Brain microvascular endothelial cell (primary cell): ENCODE measurements at regions not wholly inside any gene's neighbourhood (a gene's known extent, or its start where the extent isn't known, plus 50 kb on each side); places are given as distances from the start of the nearest gene placed in this dataset.
A peak's percentile ranks its signal among the peaks of the same experiment; 100 is the strongest.
"Not testable (repeated sequence)": the region's sequence is repeated elsewhere in the genome, so short reads cannot be mapped to it uniquely, and the experiment has no call there.

Experiments
- DNase-seq: peaks from one replicate; pipeline ENCODE4 v3.0.0-alpha.2; 2020
- H3K27ac ChIP-seq: fragments of 250-450 bp; sonication (Bioruptor Pico); 2 replicates; pipeline ENCODE4 v1.5.1; 2020; ENCODE audit warnings: mild to moderate bottlenecking, moderate library complexity
- H3K27me3 ChIP-seq: fragments of 250-450 bp; sonication (Bioruptor Pico); replicated peaks from 2 replicates; pipeline ENCODE4 v1.5.1; 2020; ENCODE audit warnings: mild to moderate bottlenecking
- H3K36me3 ChIP-seq: fragments of 250-450 bp; sonication (Bioruptor Pico); replicated peaks from 2 replicates; pipeline ENCODE4 v1.5.1; 2020; ENCODE audit warnings: mild to moderate bottlenecking
- H3K4me3 ChIP-seq: 2 replicates; pipeline ENCODE4 v1.5.1; 2011; ENCODE audit warnings: low read depth, mild to moderate bottlenecking, control low read depth, low read length, moderate library complexity
- in situ Hi-C: cut with HindIII; loops from 2 replicates; pipeline ENCODE4 v1.10.0; 2017; ENCODE audit warnings: low sequenced_read_pairs, low pct_ligation_motif_present
- TF ChIP-seq, protein P1 (sequence below): IDR thresholded peaks from 2 replicates; pipeline ENCODE4 v1.5.1; 2011; ENCODE audit warnings: low read depth, mild to moderate bottlenecking, moderate library complexity, low read length, control low read depth, inconsistent platforms; ENCODE audit errors: missing control alignments

DNA sequence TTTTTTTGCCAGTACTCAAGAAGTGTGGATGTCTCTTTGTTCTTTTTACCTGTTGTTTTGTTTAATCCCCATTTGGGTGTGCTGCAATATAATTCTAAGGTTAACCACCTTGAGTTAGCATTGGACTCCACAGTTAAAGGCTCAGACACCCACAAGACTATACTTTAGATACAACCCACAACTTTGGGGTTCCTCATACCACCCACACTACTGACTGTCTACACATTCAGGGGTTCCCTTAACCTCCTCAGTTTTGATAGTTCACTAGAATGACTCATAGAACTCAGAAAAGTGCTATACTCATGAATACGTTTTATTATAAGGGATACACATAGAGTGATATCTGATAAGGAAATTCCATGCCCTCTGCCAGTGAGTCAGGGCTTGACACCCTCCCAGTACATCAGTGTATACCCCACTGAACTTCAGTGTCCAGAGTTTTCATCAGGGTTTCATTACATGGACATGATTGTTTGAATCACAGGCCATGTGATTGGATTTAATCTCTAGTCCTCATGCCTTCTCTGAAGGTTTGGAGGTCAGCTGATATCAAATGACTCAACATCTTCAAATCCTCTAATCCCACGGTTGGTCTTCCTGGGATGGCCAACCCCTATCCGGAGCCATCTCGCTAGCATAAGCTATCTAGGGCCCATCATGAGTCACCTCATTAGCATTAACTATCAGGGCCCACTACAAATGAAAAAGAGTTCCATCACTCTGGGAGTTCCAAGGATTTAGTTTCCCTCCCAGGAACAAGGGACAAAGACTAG, 357.7 kb upstream of the EMCN start:
- in situ Hi-C loops: no loop called here
- H3K36me3 ChIP-seq: no peaks in the 10 kb centered on the region

DNA sequence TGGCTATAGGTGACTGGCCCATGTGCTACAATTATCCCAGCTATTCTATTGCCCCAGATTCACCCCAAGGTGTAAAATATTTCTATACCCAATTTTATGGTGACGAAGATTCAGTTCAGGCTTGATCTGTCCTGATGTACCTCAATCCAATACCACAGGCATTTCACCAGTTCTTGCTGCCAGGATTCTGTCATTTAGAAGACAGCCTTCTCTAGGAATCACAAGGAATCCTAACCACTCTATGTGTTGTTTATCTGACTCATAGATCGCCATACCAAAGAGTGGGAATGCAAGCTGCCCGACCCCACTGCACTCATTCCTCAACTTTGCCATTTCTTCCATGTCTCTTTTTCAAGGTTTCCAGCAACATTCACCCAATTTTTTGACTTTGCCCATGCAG, 355.0 kb upstream of the EMCN start:
- no peaks in the 10 kb centered on the region for H3K27me3 ChIP-seq
- peak; percentile 19 for DNase-seq
- in situ Hi-C loops: no loop called here
- no peaks in the 10 kb centered on the region for H3K36me3 ChIP-seq
- TF ChIP-seq, protein P1, sequence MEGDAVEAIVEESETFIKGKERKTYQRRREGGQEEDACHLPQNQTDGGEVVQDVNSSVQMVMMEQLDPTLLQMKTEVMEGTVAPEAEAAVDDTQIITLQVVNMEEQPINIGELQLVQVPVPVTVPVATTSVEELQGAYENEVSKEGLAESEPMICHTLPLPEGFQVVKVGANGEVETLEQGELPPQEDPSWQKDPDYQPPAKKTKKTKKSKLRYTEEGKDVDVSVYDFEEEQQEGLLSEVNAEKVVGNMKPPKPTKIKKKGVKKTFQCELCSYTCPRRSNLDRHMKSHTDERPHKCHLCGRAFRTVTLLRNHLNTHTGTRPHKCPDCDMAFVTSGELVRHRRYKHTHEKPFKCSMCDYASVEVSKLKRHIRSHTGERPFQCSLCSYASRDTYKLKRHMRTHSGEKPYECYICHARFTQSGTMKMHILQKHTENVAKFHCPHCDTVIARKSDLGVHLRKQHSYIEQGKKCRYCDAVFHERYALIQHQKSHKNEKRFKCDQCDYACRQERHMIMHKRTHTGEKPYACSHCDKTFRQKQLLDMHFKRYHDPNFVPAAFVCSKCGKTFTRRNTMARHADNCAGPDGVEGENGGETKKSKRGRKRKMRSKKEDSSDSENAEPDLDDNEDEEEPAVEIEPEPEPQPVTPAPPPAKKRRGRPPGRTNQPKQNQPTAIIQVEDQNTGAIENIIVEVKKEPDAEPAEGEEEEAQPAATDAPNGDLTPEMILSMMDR: no peak
- no peak overlapping the region for H3K4me3 ChIP-seq
- no peak overlapping the region for H3K27ac ChIP-seq

More for the DNA sequence above, 357.7 kb upstream of the EMCN start:
- H3K27ac ChIP-seq: no peak overlapping the region
- DNase-seq: no peak
- H3K4me3 ChIP-seq: no peak overlapping the region
- no peaks in the 10 kb centered on the region for H3K27me3 ChIP-seq
- TF ChIP-seq, protein P1: no peak

DNA sequence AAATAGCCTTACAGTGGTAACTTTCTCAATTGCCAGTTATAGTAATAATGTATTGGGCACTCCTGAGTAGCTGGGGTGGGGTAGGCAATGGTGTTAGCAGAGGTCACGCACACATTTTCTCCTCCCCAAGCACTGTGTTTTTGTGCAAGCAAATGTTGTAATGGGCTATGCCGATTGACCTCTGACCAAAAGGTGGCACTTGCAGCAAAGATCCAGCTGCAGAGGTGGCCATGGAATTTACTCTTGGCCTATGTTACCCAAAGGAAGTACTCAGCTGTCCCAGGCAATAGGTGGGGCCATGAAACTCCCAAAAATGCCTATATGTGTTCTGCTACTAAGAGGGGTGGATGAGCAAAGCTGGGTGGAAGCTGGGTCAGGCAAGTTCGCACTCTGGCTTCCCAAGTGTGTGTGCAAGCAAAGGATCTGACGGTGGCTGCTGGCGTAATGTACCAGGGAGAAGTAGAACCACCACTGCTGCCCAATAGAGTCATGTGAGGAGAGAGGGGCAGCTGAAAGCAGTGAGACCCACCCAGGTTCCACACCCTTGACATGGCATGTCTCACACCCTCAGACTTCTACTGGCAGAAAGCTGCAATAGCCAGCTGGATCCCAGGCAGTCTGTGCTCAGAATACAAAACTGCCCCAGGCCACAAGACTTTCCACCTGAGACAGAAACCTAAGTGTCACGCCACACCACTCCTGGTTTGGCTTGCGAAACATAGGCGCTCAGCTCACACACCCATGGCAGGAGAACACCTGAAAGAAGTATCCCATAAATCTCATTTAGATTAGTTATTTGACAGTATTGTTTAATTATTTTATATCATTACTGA, 353.3 kb upstream of the EMCN start:
- no peaks in the 10 kb centered on the region for H3K36me3 ChIP-seq
- H3K27ac ChIP-seq: no peak overlapping the region
- no peak overlapping the region for H3K4me3 ChIP-seq
- in situ Hi-C loops: no loop called here
- no peaks in the 10 kb centered on the region for H3K27me3 ChIP-seq
- TF ChIP-seq, protein P1: no peak
- no peak for DNase-seq

DNA sequence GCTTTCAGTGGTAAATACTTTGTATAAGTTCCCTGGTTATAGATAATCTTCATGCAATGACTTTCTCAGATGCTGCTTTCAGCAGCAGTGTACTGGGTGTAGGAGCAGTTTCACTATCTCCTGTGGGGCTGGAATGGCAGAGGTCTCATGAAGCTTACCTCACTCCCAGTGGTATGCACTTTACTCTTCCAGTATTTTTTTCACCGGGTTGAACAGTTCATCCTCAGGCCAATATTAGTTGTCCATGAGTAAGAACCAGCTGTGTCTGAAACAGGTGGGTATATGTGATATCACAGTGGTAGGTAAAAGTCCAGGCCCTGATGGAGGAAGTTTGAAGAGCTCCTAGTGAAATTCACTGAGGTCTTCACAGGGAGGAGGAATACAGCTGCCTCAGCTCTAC, 351.5 kb upstream of the EMCN start:
- Histone ChIP-seq H3K27ac (no peak overlapping the region), H3K27me3 (no peaks in the 10 kb centered on the region), H3K4me3 (no peak overlapping the region), H3K36me3 (no peaks in the 10 kb centered on the region)
- in situ Hi-C loops: no loop called here
- TF ChIP-seq, protein P1: no peak
- no peak for DNase-seq

DNA sequence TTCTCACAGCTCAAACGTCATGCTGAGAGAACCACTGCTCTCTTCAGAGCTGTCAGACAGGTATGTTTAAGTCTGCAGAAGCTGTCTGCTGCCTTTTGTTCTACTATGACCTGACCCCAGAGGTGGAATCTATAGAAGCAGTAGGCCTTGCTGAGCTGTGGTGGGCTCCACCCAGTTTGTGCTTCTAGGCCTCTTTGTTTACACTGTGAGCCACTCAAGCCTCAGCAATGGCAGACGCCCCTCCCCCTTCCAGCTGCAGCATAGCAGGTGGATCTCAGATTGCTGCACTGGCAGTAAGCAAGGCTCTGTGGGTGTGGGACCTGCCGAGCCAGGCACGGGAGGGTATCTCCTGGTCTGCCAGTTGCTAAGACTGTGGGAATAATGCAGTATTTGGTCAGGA, 350.5 kb upstream of the EMCN start:
- H3K36me3 ChIP-seq, H3K27me3 ChIP-seq, H3K4me3 ChIP-seq, H3K27ac ChIP-seq, in situ Hi-C loops, DNase-seq: not testable (repeated sequence)

DNA sequence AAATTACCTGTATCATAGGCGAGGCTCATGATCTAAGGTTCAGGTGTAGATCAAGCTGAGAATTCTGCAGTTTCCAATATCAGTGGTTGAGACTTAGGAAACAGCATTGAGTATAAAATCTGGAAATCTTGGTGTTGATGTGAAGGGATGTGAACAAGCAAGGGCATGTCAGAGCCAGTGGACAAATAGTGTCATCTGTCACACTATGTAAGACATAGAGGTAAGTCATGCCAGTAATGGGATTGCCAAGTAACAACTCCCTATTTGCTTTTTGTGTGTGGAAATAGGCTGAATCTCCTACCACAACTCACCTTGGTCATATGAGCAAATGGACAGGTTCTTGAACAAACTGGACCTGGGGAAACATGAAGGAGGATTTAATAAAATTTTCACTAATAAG, 334.5 kb upstream of the EMCN start:
- no peak overlapping the region for H3K27ac ChIP-seq
- in situ Hi-C loops: no loop called here
- no peak overlapping the region for H3K4me3 ChIP-seq
- H3K27me3 ChIP-seq: no peaks in the 10 kb centered on the region
- DNase-seq: no peak
- H3K36me3 ChIP-seq: no peaks in the 10 kb centered on the region
- TF ChIP-seq, protein P1: no peak
